SW480 (cell line): ENCODE measurements at regions not wholly inside any gene's neighbourhood (a gene's known extent, or its start where the extent isn't known, plus 50 kb on each side); places are given as distances from the start of the nearest gene placed in this dataset.
"Not testable (repeated sequence)": the region's sequence is repeated elsewhere in the genome, so short reads cannot be mapped to it uniquely, and the experiment has no call there.

Experiments used
- DNase-seq: peaks from one replicate; pipeline ENCODE4 v3.0.0-alpha.2; 2016; ENCODE audit warnings: low spot score

- no peak for DNase-seq
These were observed 63.6 kb upstream of the HGF start for GRCh38 chr7:81833401-81833800.

- no peak for DNase-seq
These were observed 62.0 kb upstream of the HGF start for GRCh38 chr7:81831883-81832282.

GRCh38 chr7:81829511-81829910 lies 59.7 kb upstream of the HGF start:
- not testable (repeated sequence) for DNase-seq

GRCh38 chr7:81822811-81823210 lies 53.0 kb upstream of the HGF start:
- no peak for DNase-seq

- no peak for DNase-seq
These were observed 50.0 kb upstream of the HGF start for GRCh38 chr7:81819861-81820260.
